IMR-90 (cell line): ENCODE measurements at regions not wholly inside any gene's neighbourhood (a gene's known extent, or its start where the extent isn't known, plus 50 kb on each side); places are given as distances from the start of the nearest gene placed in this dataset.
"Not testable (repeated sequence)": the region's sequence is repeated elsewhere in the genome, so short reads cannot be mapped to it uniquely, and the experiment has no call there.

Source experiments
- BHLHE40 ChIP-seq: fragments of 150-350 bp; IDR thresholded peaks from 2 replicates; pipeline ENCODE4 v1.6.1; 2016; ENCODE audit warnings: mild to moderate bottlenecking, low read depth, low read length
- CEBPB ChIP-seq: IDR thresholded peaks from 2 replicates; pipeline ENCODE4 v1.6.1; 2012; ENCODE audit warnings: low read depth, low read length, improper control_type of control experiment
- CTCF ChIP-seq: conservative IDR thresholded peaks from 2 replicates; pipeline ENCODE4 v1.5.1; 2012; ENCODE audit warnings: mild to moderate bottlenecking, low read depth, low read length, improper control_type of control experiment
- FOS ChIP-seq: fragments of 150-350 bp; IDR thresholded peaks from 2 replicates; pipeline ENCODE4 v1.6.1; 2016; ENCODE audit warnings: low read depth, low read length
- MAFK ChIP-seq: IDR thresholded peaks from 2 replicates; pipeline ENCODE4 v1.6.1; 2012; ENCODE audit warnings: low read depth, low read length, improper control_type of control experiment
- MAZ ChIP-seq: IDR thresholded peaks from 2 replicates; pipeline ENCODE4 v1.6.1; 2012; ENCODE audit warnings: low read depth, mild to moderate bottlenecking, low read length, improper control_type of control experiment, moderate library complexity, borderline replicate concordance
- MXI1 ChIP-seq: IDR thresholded peaks from 2 replicates; pipeline ENCODE4 v1.6.1; 2012; ENCODE audit warnings: low read depth, mild to moderate bottlenecking, low read length, moderate library complexity, borderline replicate concordance
- NFE2L2 ChIP-seq: fragments of 150-350 bp; IDR thresholded peaks from 2 replicates; pipeline ENCODE4 v1.6.1; 2016; ENCODE audit warnings: low read depth, mild to moderate bottlenecking, low read length
- POLR2A ChIP-seq: IDR thresholded peaks from 2 replicates; pipeline ENCODE4 v1.6.1; 2012; ENCODE audit warnings: mild to moderate bottlenecking, low read depth, low read length
- RAD21 ChIP-seq: IDR thresholded peaks from 2 replicates; pipeline ENCODE4 v1.6.1; 2012; ENCODE audit warnings: low read length, improper control_type of control experiment
- RCOR1 ChIP-seq: IDR thresholded peaks from 2 replicates; pipeline ENCODE4 v1.6.1; 2012; ENCODE audit warnings: mild to moderate bottlenecking, low read length, improper control_type of control experiment; ENCODE audit not compliant: insufficient replicate concordance
- RFX5 ChIP-seq: IDR thresholded peaks from 2 replicates; pipeline ENCODE4 v1.8.0; 2012; ENCODE audit warnings: low read depth, mild to moderate bottlenecking, low read length, moderate library complexity
- SMC3 ChIP-seq: fragments of 150-350 bp; IDR thresholded peaks from 2 replicates; pipeline ENCODE4 v1.6.1; 2016; ENCODE audit warnings: low read depth, mild to moderate bottlenecking, antibody characterized with exemption, low read length, moderate library complexity
- TF ChIP-seq, protein P1 (sequence below): fragments of 150-350 bp; IDR thresholded peaks from 2 replicates; pipeline ENCODE4 v1.6.1; 2017; ENCODE audit warnings: mild to moderate bottlenecking, antibody characterized with exemption, low read length, low read depth

DNA sequence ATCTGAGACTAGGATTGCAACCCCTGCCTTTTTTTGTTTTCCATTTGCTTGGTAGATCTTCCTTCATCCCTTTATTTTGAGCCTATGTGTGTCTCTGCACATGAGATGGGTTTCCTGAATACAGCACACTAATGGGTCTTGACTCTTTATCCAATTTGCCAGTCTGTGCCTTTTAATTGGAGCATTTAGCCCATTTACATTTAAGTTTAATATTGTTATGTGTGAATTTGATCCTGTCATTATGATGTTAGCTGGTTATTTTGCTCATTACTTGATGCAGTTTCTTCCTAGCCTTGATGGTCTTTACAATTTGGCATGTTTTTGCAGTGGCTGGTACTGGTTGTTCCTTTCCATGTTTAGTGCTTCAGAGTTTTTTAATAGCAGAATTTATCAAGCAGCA, 228.4 kb upstream of the ADRA1B start:
- TF ChIP-seq RAD21, MAFK, SMC3, CTCF, BHLHE40, MXI1, POLR2A, MAZ, RFX5, CEBPB, RCOR1, FOS, NFE2L2: not testable (repeated sequence)
- TF ChIP-seq, protein P1, sequence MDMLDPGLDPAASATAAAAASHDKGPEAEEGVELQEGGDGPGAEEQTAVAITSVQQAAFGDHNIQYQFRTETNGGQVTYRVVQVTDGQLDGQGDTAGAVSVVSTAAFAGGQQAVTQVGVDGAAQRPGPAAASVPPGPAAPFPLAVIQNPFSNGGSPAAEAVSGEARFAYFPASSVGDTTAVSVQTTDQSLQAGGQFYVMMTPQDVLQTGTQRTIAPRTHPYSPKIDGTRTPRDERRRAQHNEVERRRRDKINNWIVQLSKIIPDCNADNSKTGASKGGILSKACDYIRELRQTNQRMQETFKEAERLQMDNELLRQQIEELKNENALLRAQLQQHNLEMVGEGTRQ, result not testable (repeated sequence)
